CD14-positive monocyte (primary cell): ENCODE measurements at regions not wholly inside any gene's neighbourhood (a gene's known extent, or its start where the extent isn't known, plus 50 kb on each side); places are given as distances from the start of the nearest gene placed in this dataset.

Experiments used
- DNase-seq, 3 donors: peaks; one replicate each; pipeline ENCODE4 v3.0.0-alpha.2; 2011 to 2022
- H2AFZ ChIP-seq: 2 replicates; pipeline ENCODE4 v1.6.0; 2012; ENCODE audit warnings: mild to moderate bottlenecking, low read depth, low read length, inconsistent platforms; ENCODE audit not compliant: insufficient read depth, poor library complexity, severe bottlenecking
- H3K27ac ChIP-seq, 2 donors: 1 replicate in 1 of 2; 2 replicates in 1 of 2; pipeline ENCODE4 v1.5.1; 2012 to 2013; ENCODE audit warnings: low read length in 2 of 2, control low read depth in 1 of 2, inconsistent platforms in 1 of 2, low read depth in 1 of 2, mild to moderate bottlenecking in 1 of 2
- H3K27me3 ChIP-seq, 2 donors: one replicate each; pipeline versions ENCODE4 v1.6.0 to v1.6.1; 2011 to 2013; ENCODE audit warnings: low read length in 2 of 2; ENCODE audit not compliant: control insufficient read depth in 2 of 2, insufficient read depth in 2 of 2
- H3K36me3 ChIP-seq, 2 donors: replicated peaks in 1 of 2; 1 replicate in 1 of 2; 2 replicates in 1 of 2; pipeline versions ENCODE4 v1.5.1 to v1.6.1; 2012 to 2013; ENCODE audit warnings: low read length in 2 of 2, control low read depth in 1 of 2, inconsistent platforms in 1 of 2, mild to moderate bottlenecking in 1 of 2; ENCODE audit not compliant: insufficient read depth in 2 of 2, control insufficient read depth in 1 of 2
- H3K4me1 ChIP-seq, 2 donors: 1 replicate in 1 of 2; 2 replicates in 1 of 2; pipeline versions ENCODE4 v1.5.1 to v1.6.1; 2012 to 2013; ENCODE audit warnings: low read length in 2 of 2, control low read depth in 1 of 2, inconsistent platforms in 1 of 2, mild to moderate bottlenecking in 1 of 2, moderate library complexity in 1 of 2; ENCODE audit not compliant: insufficient read depth in 2 of 2, control insufficient read depth in 1 of 2
- H3K4me2 ChIP-seq: replicated peaks from 2 replicates; pipeline ENCODE3; 2012; ENCODE audit warnings: low read length, moderate library complexity, mild to moderate bottlenecking; ENCODE audit not compliant: poor library complexity, severe bottlenecking; ENCODE audit errors: extremely low read depth
- H3K4me3 ChIP-seq, 3 experiments: fragments of 200-600 bp in 1 of 3; sonication (generic) in 1 of 3; replicated peaks in 1 of 3; 1 replicate in 2 of 3; 2 replicates in 1 of 3; pipeline ENCODE4 v1.5.1; 2011 to 2013; ENCODE audit warnings: low read length in 3 of 3, mild to moderate bottlenecking in 3 of 3, control low read depth in 2 of 3, low read depth in 2 of 3, inconsistent platforms in 1 of 3, moderate library complexity in 1 of 3
- H3K79me2 ChIP-seq: 2 replicates; pipeline ENCODE4 v1.6.0; 2012; ENCODE audit warnings: mild to moderate bottlenecking, control low read depth, inconsistent platforms, low read length, moderate library complexity; ENCODE audit not compliant: insufficient read depth
- H3K9ac ChIP-seq: 2 replicates; pipeline ENCODE4 v1.6.0; 2017; ENCODE audit warnings: low read length, mild to moderate bottlenecking; ENCODE audit not compliant: insufficient read depth, poor library complexity, severe bottlenecking
- H3K9me3 ChIP-seq, 2 donors: replicated peaks in 1 of 2; 1 replicate in 1 of 2; 2 replicates in 1 of 2; pipeline versions ENCODE4 v1.5.1 to v1.6.1; 2012 to 2013; ENCODE audit warnings: low read length in 2 of 2, control low read depth in 1 of 2; ENCODE audit not compliant: control insufficient read depth in 1 of 2, insufficient read depth in 1 of 2
- H4K20me1 ChIP-seq: 2 replicates; pipeline ENCODE4 v1.6.0; 2012; ENCODE audit warnings: mild to moderate bottlenecking, low read length, control low read depth, moderate library complexity; ENCODE audit not compliant: insufficient read depth
- H3K27ac Mint-ChIP-seq, 7 donors: one replicate each; pipeline ENCODE4 v1.8.0; 2020; ENCODE audit warnings: mild to moderate bottlenecking in 7 of 7, mixed read lengths in 7 of 7, moderate library complexity in 6 of 7, inconsistent platforms in 2 of 7
- H3K27me3 Mint-ChIP-seq, 3 donors: one replicate each; pipeline ENCODE4 v1.8.0; 2021 to 2022; ENCODE audit warnings: low read depth in 3 of 3, mild to moderate bottlenecking in 3 of 3, mixed read lengths in 3 of 3, moderate library complexity in 3 of 3, inconsistent platforms in 1 of 3
- H3K36me3 Mint-ChIP-seq, 2 donors: one replicate each; pipeline ENCODE4 v1.8.0; 2020; ENCODE audit warnings: mixed read lengths in 2 of 2, inconsistent platforms in 1 of 2, mild to moderate bottlenecking in 1 of 2
- H3K4me1 Mint-ChIP-seq: one replicate; pipeline ENCODE4 v1.8.0; 2020; ENCODE audit warnings: mild to moderate bottlenecking, mixed read lengths
- H3K4me3 Mint-ChIP-seq, 2 donors: one replicate each; pipeline ENCODE4 v1.8.0; 2020; ENCODE audit warnings: mild to moderate bottlenecking in 2 of 2, mixed read lengths in 2 of 2, moderate library complexity in 1 of 2
- H3K9me3 Mint-ChIP-seq, 7 donors: one replicate each; pipeline ENCODE4 v1.8.0; 2020 to 2022; ENCODE audit warnings: mixed read lengths in 7 of 7, mild to moderate bottlenecking in 6 of 7, moderate library complexity in 6 of 7, inconsistent platforms in 2 of 7
- CTCF ChIP-seq: fragments of 200-600 bp; IDR thresholded peaks from one replicate; pipeline ENCODE4 v1.8.0; 2022; ENCODE audit warnings: antibody characterized with exemption, mild to moderate bottlenecking
- WGBS: methylation state at CpG from one replicate; pipeline ENCODE4 v1.1.5; 2013; ENCODE audit warnings: missing lambda C conversion rate; ENCODE audit not compliant: insufficient coverage; 5-methylcytosine and 5-hydroxymethylcytosine counted together
- intact Hi-C, 2 donors: fragments of 100-400 bp; cut with micrococcal nuclease; formaldehyde crosslinking; loops; one replicate each; pipeline versions ENCODE4 v1.15.0 to v1.15.1; 2023

- Histone ChIP-seq H3K79me2 (no peaks in the 10 kb centered on the region), H3K4me2 (no peak overlapping the region), H3K9me3 (no peaks in the 10 kb centered on the region), H3K27me3 (no peaks in the 10 kb centered on the region), H3K36me3 (no peaks in the 10 kb centered on the region), H3K9ac (no peak overlapping the region), H4K20me1 (no peaks in the 10 kb centered on the region), H3K4me1 (no peaks in the 10 kb centered on the region), H3K4me3 (no peak overlapping the region), H2AFZ (no peak overlapping the region), H3K27ac (no peak overlapping the region)
- no peak for TF ChIP-seq CTCF
- H3K4me1 Mint-ChIP-seq: no peaks in the 10 kb centered on the region
- no peak overlapping the region for H3K27ac Mint-ChIP-seq
- H3K4me3 Mint-ChIP-seq: no peak overlapping the region
- intact Hi-C loops: no loop called here
- no peak for DNase-seq
- no peaks in the 10 kb centered on the region for H3K36me3 Mint-ChIP-seq
- H3K9me3 Mint-ChIP-seq: peaks cover 0 to 5% (median 0%) of the 10 kb centered on the region in 7 donors
- peaks cover 0 to 2% (median 0%) of the 10 kb centered on the region in 3 donors for H3K27me3 Mint-ChIP-seq
- 50% methylated on average over 1 of the region's 1 CpG for WGBS
Observed at GRCh38 chr9:18294229-18294628, 179.7 kb upstream of the ADAMTSL1 start.

- DNase-seq: no peak
- Histone ChIP-seq H3K27me3 (no peaks in the 10 kb centered on the region), H3K4me3 (no peak overlapping the region), H3K27ac (no peak overlapping the region), H3K36me3 (no peaks in the 10 kb centered on the region), H3K9me3 (no peaks in the 10 kb centered on the region), H2AFZ (no peak overlapping the region), H3K4me2 (no peak overlapping the region), H3K79me2 (no peaks in the 10 kb centered on the region), H3K9ac (no peak overlapping the region), H4K20me1 (no peaks in the 10 kb centered on the region), H3K4me1 (no peaks in the 10 kb centered on the region)
- intact Hi-C loops: no loop called here
- no peak for TF ChIP-seq CTCF
- Mint-ChIP-seq H3K27ac (no peak overlapping the region), H3K4me1 (no peaks in the 10 kb centered on the region), H3K9me3 (peaks cover 0 to 5% (median 0%) of the 10 kb centered on the region in 7 donors), H3K36me3 (no peaks in the 10 kb centered on the region), H3K27me3 (peaks cover 0 to 2% (median 2%) of the 10 kb centered on the region in 3 donors), H3K4me3 (no peak overlapping the region)
- no CpG with 5 or more reads among the region's 1 CpG for WGBS
Observed at GRCh38 chr9:18296702-18297055, 177.3 kb upstream of the ADAMTSL1 start.
